ENCODE measurements at regions not wholly inside any gene's neighbourhood (a gene's known extent, or its start where the extent isn't known, plus 50 kb on each side); places are given as distances from the start of the nearest gene placed in this dataset.

GRCh38 chr12:60279221-60279620, 683.4 kb downstream of the SLC16A7 start:
- no peak for TF ChIP-seq CTCF (IDR thresholded peaks at IDR 0.05)
- no peak for TF ChIP-seq POLR2A (IDR thresholded peaks at IDR 0.05)
